ENCODE measurements at regions not wholly inside any gene's neighbourhood (a gene's known extent, or its start where the extent isn't known, plus 50 kb on each side); places are given as distances from the start of the nearest gene placed in this dataset.

GRCh38 chr13:54775501-54776191, 1747.0 kb downstream of the OLFM4 start:
- TF ChIP-seq CTCF (IDR thresholded peaks at IDR 0.05; ENCODE audit: poor library complexity) (no peak), EZH2phosphoT487 (IDR thresholded peaks at IDR 0.05; ENCODE audit: low read depth, severe bottlenecking, unreplicated experiment) (no peak)

Measured in hepatocyte (in vitro differentiated cells).